Trophoblast cell (in vitro differentiated cells and primary cell): ENCODE measurements at regions not wholly inside any gene's neighbourhood (a gene's known extent, or its start where the extent isn't known, plus 50 kb on each side); places are given as distances from the start of the nearest gene placed in this dataset.
A peak's percentile ranks its signal among the peaks of the same experiment; 100 is the strongest.

Source experiments
- DNase-seq, 2 donors: peaks; one replicate each; pipeline ENCODE4 v3.0.0-alpha.2; 2016
- H2AFZ ChIP-seq: 2 replicates; pipeline ENCODE4 v1.6.1; 2013; ENCODE audit warnings: low read length, moderate library complexity, mild to moderate bottlenecking; ENCODE audit not compliant: insufficient read depth, poor library complexity
- H2AK5ac ChIP-seq: 2 replicates; pipeline ENCODE4 v1.6.1; 2013; ENCODE audit warnings: mild to moderate bottlenecking, low read length
- H2BK120ac ChIP-seq: 2 replicates; pipeline ENCODE4 v1.6.1; 2013; ENCODE audit warnings: low read length, mild to moderate bottlenecking, moderate library complexity; ENCODE audit not compliant: insufficient read depth, poor library complexity
- H2BK12ac ChIP-seq: 2 replicates; pipeline ENCODE4 v1.6.1; 2013; ENCODE audit warnings: mild to moderate bottlenecking, low read length, moderate library complexity
- H2BK5ac ChIP-seq: 2 replicates; pipeline ENCODE4 v1.6.1; 2013; ENCODE audit warnings: low read length, low read depth, moderate library complexity, mild to moderate bottlenecking; ENCODE audit not compliant: poor library complexity
- H3K14ac ChIP-seq: 2 replicates; pipeline ENCODE4 v1.6.1; 2013; ENCODE audit warnings: mild to moderate bottlenecking, low read length
- H3K18ac ChIP-seq: 2 replicates; pipeline ENCODE4 v1.6.1; 2013; ENCODE audit warnings: mild to moderate bottlenecking, low read length
- H3K23ac ChIP-seq: 2 replicates; pipeline ENCODE4 v1.6.1; 2013; ENCODE audit warnings: low read length
- H3K27ac ChIP-seq: 2 replicates; pipeline ENCODE4 v1.5.1; 2013; ENCODE audit warnings: low read depth, mild to moderate bottlenecking, inconsistent platforms, low read length, moderate library complexity
- H3K27me3 ChIP-seq: 2 replicates; pipeline ENCODE4 v1.6.1; 2013; ENCODE audit warnings: inconsistent platforms, mild to moderate bottlenecking, low read length, moderate library complexity; ENCODE audit not compliant: insufficient read depth
- H3K36me3 ChIP-seq, 2 experiments: 1 replicate in 1 of 2; 2 replicates in 1 of 2; pipeline ENCODE4 v1.6.1; 2013; ENCODE audit warnings: low read length in 2 of 2, mild to moderate bottlenecking in 2 of 2, moderate library complexity in 1 of 2; ENCODE audit not compliant: insufficient read depth in 2 of 2, control insufficient read depth in 1 of 2
- H3K4ac ChIP-seq: 2 replicates; pipeline ENCODE4 v1.6.1; 2013; ENCODE audit warnings: low read depth, mild to moderate bottlenecking, low read length, moderate library complexity
- H3K4me1 ChIP-seq, 2 experiments: 1 replicate in 1 of 2; 2 replicates in 1 of 2; pipeline ENCODE4 v1.6.1; 2013; ENCODE audit warnings: low read length in 2 of 2, mild to moderate bottlenecking in 2 of 2, moderate library complexity in 1 of 2; ENCODE audit not compliant: insufficient read depth in 2 of 2, control insufficient read depth in 1 of 2
- H3K4me2 ChIP-seq: 2 replicates; pipeline ENCODE4 v1.6.1; 2013; ENCODE audit warnings: inconsistent platforms, mild to moderate bottlenecking, low read length, moderate library complexity
- H3K4me3 ChIP-seq: 2 replicates; pipeline ENCODE4 v1.5.1; 2013; ENCODE audit warnings: mild to moderate bottlenecking, low read depth, low read length, inconsistent platforms
- H3K79me1 ChIP-seq: one replicate; pipeline ENCODE4 v1.6.1; 2013; ENCODE audit warnings: low read length
- H3K79me2 ChIP-seq: 2 replicates; pipeline ENCODE4 v1.6.1; 2013; ENCODE audit warnings: low read length, mild to moderate bottlenecking; ENCODE audit not compliant: control insufficient read depth, insufficient read depth, poor library complexity
- H3K9ac ChIP-seq: 2 replicates; pipeline ENCODE4 v1.6.1; 2013; ENCODE audit warnings: mild to moderate bottlenecking, low read length
- H3K9me3 ChIP-seq: 2 replicates; pipeline ENCODE4 v1.6.1; 2013; ENCODE audit warnings: low read depth, mild to moderate bottlenecking, control low read depth, inconsistent platforms, low read length; ENCODE audit not compliant: insufficient read depth
- H4K12ac ChIP-seq: 2 replicates; pipeline ENCODE4 v1.6.1; 2013; ENCODE audit warnings: low read depth, mild to moderate bottlenecking, low read length, moderate library complexity
- H4K8ac ChIP-seq: 2 replicates; pipeline ENCODE4 v1.6.1; 2013; ENCODE audit warnings: low read depth, mild to moderate bottlenecking, low read length, moderate library complexity
- H4K91ac ChIP-seq: one replicate; pipeline ENCODE4 v1.6.1; 2013; ENCODE audit warnings: low read depth, mild to moderate bottlenecking, low read length, moderate library complexity
- WGBS: extraction: QIAGEN DNeasy Blood & Tissue Kit; methylation state at CpG from one replicate; pipeline ENCODE4 v1.1.7; 2013; ENCODE audit warnings: missing lambda C conversion rate; ENCODE audit not compliant: insufficient read length, insufficient coverage; ENCODE audit errors: extremely low coverage; 5-methylcytosine and 5-hydroxymethylcytosine counted together

- H3K9me3 ChIP-seq = peaks cover 2% of the 10 kb centered on the region
- H2AK5ac ChIP-seq = no peak overlapping the region
- no CpG with 5 or more reads among the region's 5 CpGs for WGBS
- no peaks in the 10 kb centered on the region for H3K36me3 ChIP-seq
- H4K8ac ChIP-seq = no peak overlapping the region
- H3K14ac ChIP-seq = no peak overlapping the region
- H2BK120ac ChIP-seq = no peak overlapping the region
- H3K18ac ChIP-seq = no peak overlapping the region
- no peak overlapping the region for H3K4me3 ChIP-seq
- no peak overlapping the region for H2BK5ac ChIP-seq
- H3K4me2 ChIP-seq = no peak overlapping the region
- H3K4ac ChIP-seq = no peak overlapping the region
- no peak overlapping the region for H4K12ac ChIP-seq
- no peaks in the 10 kb centered on the region for H3K79me2 ChIP-seq
- H4K91ac ChIP-seq = peak overlapping the region; percentile 25
- no peak overlapping the region for H3K23ac ChIP-seq
- no peaks in the 10 kb centered on the region for H3K27me3 ChIP-seq
- DNase-seq = peak in 1 of 2 donors; percentile 54
- H3K79me1 ChIP-seq = peaks cover 23% of the 10 kb centered on the region
- H3K4me1 ChIP-seq = peaks cover 12 to 20% of the 10 kb centered on the region in 2 experiments
- H2AFZ ChIP-seq = no peak overlapping the region
- H2BK12ac ChIP-seq = peak overlapping the region; percentile 71
- no peak overlapping the region for H3K9ac ChIP-seq
- H3K27ac ChIP-seq = no peak overlapping the region
These were observed 77.1 kb downstream of the ARF6 start for GRCh38 chr14:49969961-49970360.

DNA sequence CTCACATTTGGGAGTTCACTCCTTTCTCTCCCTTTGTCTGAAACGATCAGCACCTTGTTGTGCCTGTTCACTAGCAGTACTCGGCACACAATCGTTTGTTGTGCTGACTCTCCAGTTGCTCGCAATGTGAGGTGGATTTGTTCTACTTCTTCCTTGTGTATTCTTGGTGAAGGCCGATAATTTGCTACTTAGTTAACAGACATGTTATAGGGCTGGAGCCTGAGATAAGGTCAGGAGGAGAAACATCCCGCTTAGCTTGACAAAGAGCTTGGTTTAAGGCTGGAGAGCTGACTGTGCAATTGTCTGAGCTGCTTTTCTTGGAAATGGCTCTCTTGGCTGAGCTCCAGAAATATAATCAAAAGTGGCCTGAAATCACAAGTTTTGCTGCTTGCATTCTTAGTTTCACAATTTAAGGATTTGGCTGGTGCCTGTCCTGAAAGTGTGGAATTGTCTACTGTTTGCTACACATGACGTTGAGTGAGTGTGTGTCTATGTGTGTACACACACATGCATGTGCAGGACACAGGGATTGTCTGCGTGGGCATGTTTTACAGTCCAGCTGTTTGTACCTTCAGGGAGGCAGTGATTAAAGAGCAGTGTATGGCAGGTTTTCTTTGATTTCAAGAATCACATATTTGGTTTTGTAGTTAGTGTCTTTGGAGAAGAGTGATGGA is 77.7 kb downstream of the ARF6 start:
- Histone ChIP-seq H3K4ac (no peak overlapping the region), H2BK120ac (no peak overlapping the region), H3K14ac (peak overlapping the region; percentile 41), H4K8ac (no peak overlapping the region), H2BK5ac (no peak overlapping the region), H3K27ac (no peak overlapping the region), H3K79me2 (no peaks in the 10 kb centered on the region), H3K9ac (no peak overlapping the region), H3K23ac (no peak overlapping the region), H3K4me3 (no peak overlapping the region), H2BK12ac (peak overlapping the region; percentile 71), H3K27me3 (no peaks in the 10 kb centered on the region), H2AFZ (no peak overlapping the region), H3K9me3 (peaks cover 2% of the 10 kb centered on the region), H4K12ac (no peak overlapping the region), H3K79me1 (peaks cover 20% of the 10 kb centered on the region), H2AK5ac (peak overlapping the region; percentile 40), H3K4me2 (no peak overlapping the region), H3K36me3 (no peaks in the 10 kb centered on the region), H3K18ac (no peak overlapping the region), H3K4me1 (peaks cover 12 to 20% of the 10 kb centered on the region in 2 experiments), H4K91ac (peak overlapping the region; percentile 1)
- DNase-seq = no peak
- WGBS = no CpG with 5 or more reads among the region's 8 CpGs

GRCh38 chr14:49971156-49972130 is 78.6 kb downstream of the ARF6 start:
- H4K12ac ChIP-seq = no peak overlapping the region
- no CpG with 5 or more reads among the region's 9 CpGs for WGBS
- no peak overlapping the region for H3K18ac ChIP-seq
- no peak overlapping the region for H2AK5ac ChIP-seq
- H3K4me2 ChIP-seq = no peak overlapping the region
- no peaks in the 10 kb centered on the region for H3K27me3 ChIP-seq
- no peak overlapping the region for H3K4ac ChIP-seq
- DNase-seq = no peak
- H2BK12ac ChIP-seq = peak overlapping the region; percentile 51
- no peaks in the 10 kb centered on the region for H3K36me3 ChIP-seq
- peak overlapping the region; percentile 11 for H4K8ac ChIP-seq
- no peak overlapping the region for H3K9ac ChIP-seq
- H2BK5ac ChIP-seq = no peak overlapping the region
- H2BK120ac ChIP-seq = peak overlapping the region; percentile 18
- H3K4me1 ChIP-seq = peaks cover 12 to 16% of the 10 kb centered on the region in 2 experiments
- H3K4me3 ChIP-seq = no peak overlapping the region
- H3K9me3 ChIP-seq = no peaks in the 10 kb centered on the region
- no peaks in the 10 kb centered on the region for H3K79me2 ChIP-seq
- peak overlapping the region; percentile 14 for H3K27ac ChIP-seq
- no peak overlapping the region for H3K23ac ChIP-seq
- no peak overlapping the region for H2AFZ ChIP-seq
- H3K79me1 ChIP-seq = peaks cover 17% of the 10 kb centered on the region
- H3K14ac ChIP-seq = peak overlapping the region; percentile 16
- peak overlapping the region; percentile 15 for H4K91ac ChIP-seq

DNA sequence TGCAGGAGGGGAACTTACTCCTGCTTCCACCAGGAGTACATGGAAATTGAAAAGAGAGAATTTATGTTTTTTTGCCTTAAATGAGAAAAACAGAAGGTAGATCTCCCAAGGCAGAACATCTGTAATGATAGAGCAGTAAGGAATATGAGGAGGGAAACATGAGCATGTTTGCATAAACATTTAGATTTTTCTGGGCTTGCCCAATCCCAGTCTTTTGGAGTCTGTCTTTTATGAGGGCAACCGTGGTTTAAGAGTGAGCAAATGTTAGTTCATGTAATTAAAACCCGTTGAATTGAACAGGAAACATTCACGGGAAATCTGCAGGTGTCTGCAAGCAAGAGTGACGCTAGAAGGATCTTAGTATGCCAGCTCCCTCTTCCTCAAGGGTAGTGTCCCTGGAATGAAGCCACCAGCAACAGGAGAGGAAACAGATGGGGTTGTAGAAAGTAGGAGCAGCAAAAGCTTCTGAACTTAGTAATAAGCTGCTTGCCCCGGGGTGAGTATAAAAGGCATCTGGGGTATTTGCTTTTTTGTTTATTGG is 79.3 kb downstream of the ARF6 start:
- H2AFZ ChIP-seq = no peak overlapping the region
- peaks cover 12 to 13% of the 10 kb centered on the region in 2 experiments for H3K4me1 ChIP-seq
- no peaks in the 10 kb centered on the region for H3K27me3 ChIP-seq
- H3K36me3 ChIP-seq = no peaks in the 10 kb centered on the region
- H2BK12ac ChIP-seq = peak overlapping the region; percentile 51
- no peak overlapping the region for H3K4ac ChIP-seq
- no peak overlapping the region for H2BK5ac ChIP-seq
- no peaks in the 10 kb centered on the region for H3K79me2 ChIP-seq
- WGBS = no CpG with 5 or more reads among the region's 5 CpGs
- H3K4me2 ChIP-seq = peak overlapping the region; percentile 25
- H3K27ac ChIP-seq = peak overlapping the region; percentile 64
- no peak overlapping the region for H3K23ac ChIP-seq
- no peaks in the 10 kb centered on the region for H3K9me3 ChIP-seq
- peaks cover 16% of the 10 kb centered on the region for H3K79me1 ChIP-seq
- no peak overlapping the region for H3K18ac ChIP-seq
- no peak overlapping the region for H3K9ac ChIP-seq
- peak overlapping the region; percentile 18 for H2BK120ac ChIP-seq
- no peak overlapping the region for H3K4me3 ChIP-seq
- H4K8ac ChIP-seq = peak overlapping the region; percentile 11
- no peak overlapping the region for H4K12ac ChIP-seq
- peak overlapping the region; percentile 15 for H4K91ac ChIP-seq
- H2AK5ac ChIP-seq = no peak overlapping the region
- H3K14ac ChIP-seq = peak overlapping the region; percentile 16
- DNase-seq = peak; percentile 84 to 90
